SKM-1 treated with dmso at 0.1 percent for 144 hours (cell line): ENCODE measurements at regions not wholly inside any gene's neighbourhood (a gene's known extent, or its start where the extent isn't known, plus 50 kb on each side); places are given as distances from the start of the nearest gene placed in this dataset.

ENCODE experiments used
- DNase-seq: peaks from one replicate; lab custom pipeline; 2025; ENCODE audit not compliant: unreplicated experiment; lab: John Stamatoyannopoulos, UW

- no peak for DNase-seq
These were observed 191.5 kb downstream of the ZBBX start for GRCh38 chr3:167188592-167188991.

- DNase-seq: no peak
These were observed 192.9 kb downstream of the ZBBX start for GRCh38 chr3:167187221-167187620.

- DNase-seq: no peak
These were observed 195.6 kb downstream of the ZBBX start for GRCh38 chr3:167184511-167184910.

DNA sequence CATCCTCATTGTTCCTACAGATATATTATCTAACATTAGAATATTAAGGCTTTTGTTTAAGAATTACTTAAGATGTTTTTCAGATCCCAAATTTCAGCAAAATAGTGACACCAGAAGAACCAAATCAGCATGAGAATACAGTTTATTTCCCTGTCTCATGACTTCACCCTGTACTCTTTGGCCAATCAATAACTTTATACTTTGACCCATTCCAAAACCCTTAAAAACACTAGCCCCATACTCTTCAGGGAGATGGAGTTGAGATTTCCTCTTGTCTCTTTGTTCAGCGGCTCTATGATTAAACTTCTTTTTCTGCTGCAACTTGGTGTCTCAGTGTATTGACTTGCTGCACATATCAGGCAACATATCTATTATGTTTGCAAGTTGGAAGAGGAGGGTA, 207.7 kb downstream of the ZBBX start:
- no peak for DNase-seq

GRCh38 chr3:167167491-167167890, 212.6 kb downstream of the ZBBX start:
- no peak for DNase-seq

- no peak for DNase-seq
These were observed 213.4 kb downstream of the ZBBX start for GRCh38 chr3:167166594-167167253.

DNA sequence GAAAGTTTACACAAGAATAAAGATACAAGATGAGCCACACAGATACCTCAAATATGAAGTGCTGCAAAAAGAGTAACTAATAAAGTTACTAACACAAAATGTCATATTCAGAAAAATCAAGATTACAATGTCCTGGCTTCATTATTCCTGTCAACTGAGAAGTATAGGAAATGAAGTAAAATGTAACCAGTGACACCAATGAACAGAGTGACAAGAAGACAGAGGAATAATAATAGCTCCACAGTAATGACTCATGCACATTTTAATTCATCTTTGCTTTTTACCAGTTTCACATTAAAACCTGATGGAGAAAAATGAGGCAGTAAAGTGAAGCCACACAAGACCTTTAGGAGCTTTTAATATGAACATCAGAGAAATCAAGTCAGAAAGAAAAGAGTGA, 214.1 kb downstream of the ZBBX start:
- DNase-seq: no peak

- DNase-seq: no peak
These were observed 216.5 kb downstream of the ZBBX start for GRCh38 chr3:167163580-167163979.

DNA sequence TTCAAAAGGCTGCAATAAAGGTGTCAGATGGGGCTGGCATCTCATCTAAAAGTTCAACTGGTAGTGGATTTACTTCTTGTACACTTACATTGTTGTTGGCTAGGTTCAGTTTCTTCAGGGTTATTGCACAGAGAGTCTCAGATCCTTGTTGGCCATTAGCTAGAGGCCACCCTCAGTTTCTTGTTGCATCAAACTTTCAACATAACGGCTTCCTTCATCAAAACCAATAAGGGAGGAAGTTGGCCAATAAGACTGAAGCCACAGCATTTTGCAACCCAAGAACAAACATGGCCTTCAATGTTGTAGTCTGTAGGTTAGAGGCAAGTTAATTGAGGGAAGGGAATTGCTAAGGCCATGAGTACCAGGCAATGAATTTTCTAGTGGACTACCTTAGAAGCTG, 218.0 kb downstream of the ZBBX start:
- DNase-seq: peak; percentile 94

DNA sequence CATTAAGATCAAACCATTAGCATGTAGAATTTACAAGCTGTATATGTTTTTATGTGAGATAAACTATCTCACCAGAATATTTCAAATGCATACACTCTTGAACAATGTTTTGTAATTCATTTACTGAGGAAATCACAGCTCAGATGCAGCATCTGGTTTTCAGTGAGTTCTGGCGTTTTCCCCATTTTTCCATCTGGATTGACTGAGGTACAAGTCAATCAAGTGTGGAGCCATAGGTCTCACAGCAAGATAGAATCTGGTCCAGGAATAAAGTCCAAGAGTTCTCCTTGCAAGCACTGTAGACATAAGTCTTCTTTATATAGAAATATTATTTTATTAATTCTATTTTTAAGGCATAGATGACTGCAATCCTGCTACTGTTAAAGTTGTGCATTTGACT, 219.3 kb downstream of the ZBBX start:
- DNase-seq: no peak

GRCh38 chr3:167151636-167152035, 228.5 kb downstream of the ZBBX start:
- no peak for DNase-seq

GRCh38 chr3:167148136-167148535, 232.0 kb downstream of the ZBBX start:
- DNase-seq: peak; percentile 36

DNA sequence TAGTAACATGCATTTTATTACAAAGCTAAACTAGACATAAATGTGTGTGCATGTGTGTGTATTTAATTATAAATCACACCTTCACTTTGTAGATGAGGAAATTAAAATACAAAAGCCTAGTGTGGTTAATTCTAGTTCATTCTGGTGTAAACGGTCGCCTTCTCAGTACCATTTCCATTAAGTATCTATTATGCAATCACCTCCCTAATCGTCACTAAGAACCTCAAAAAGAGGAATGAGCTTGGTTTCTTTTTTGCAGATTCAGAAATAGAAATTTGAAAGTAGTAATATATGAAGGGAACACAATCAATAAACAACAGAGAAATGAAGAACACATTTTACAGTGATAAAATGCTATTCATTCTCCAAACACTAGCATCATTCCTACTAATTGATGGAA, 233.2 kb downstream of the ZBBX start:
- peak; percentile 30 for DNase-seq

DNA sequence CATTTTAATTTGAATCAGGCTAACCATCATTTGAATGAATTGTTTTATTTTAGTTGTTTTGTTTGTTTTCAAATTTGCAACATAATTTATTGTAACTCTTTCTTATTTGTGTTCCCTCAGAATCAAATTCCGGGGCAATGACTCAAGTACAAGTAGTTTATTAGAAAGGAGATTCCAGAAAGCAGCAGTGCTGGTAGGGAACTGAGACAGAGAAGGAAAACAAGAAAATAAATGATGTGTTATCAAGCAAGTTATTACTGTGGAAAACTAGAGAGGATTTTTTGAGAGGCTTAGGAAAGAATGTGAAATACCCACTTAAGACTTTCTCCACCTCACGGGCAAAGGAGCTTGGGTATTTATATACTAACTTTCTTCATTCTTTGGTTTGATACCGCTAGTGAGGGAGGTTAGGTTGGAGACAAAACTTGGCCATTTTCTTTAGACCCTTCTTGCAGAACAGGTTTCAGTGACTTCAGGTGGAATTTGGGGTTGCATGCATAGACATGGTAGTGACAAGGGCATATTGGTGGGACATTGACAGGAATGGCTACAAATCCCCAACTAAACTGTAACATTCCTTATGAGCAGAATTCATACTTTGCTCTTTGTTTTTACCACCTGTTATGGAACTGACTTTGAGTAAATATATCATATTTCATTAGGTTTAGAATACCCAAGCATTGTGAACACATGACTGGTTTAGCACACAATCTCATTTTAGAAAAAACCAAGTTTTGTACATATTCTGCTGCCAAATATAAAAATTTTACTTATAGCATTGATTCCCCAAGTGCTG, 254.3 kb downstream of the ZBBX start:
- DNase-seq: no peak

DNA sequence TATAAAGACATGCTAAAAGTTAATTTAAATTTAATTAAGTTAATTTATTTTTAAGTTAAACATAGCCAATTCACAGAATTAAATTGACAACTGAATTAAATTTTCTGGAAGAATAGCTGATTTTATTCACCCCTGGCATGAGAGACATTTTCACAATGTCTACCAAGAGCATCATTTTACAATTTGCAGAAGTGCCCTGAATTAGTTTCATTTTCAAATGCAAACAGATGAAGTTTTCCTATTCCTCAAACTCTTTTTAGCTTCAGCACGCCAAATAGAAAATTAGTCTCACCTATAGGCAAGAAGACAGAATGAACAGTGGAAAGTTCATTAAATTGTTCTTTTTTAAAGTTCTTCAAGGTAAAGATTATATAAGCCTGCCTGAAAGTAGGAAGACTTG, 259.3 kb downstream of the ZBBX start:
- no peak for DNase-seq

DNA sequence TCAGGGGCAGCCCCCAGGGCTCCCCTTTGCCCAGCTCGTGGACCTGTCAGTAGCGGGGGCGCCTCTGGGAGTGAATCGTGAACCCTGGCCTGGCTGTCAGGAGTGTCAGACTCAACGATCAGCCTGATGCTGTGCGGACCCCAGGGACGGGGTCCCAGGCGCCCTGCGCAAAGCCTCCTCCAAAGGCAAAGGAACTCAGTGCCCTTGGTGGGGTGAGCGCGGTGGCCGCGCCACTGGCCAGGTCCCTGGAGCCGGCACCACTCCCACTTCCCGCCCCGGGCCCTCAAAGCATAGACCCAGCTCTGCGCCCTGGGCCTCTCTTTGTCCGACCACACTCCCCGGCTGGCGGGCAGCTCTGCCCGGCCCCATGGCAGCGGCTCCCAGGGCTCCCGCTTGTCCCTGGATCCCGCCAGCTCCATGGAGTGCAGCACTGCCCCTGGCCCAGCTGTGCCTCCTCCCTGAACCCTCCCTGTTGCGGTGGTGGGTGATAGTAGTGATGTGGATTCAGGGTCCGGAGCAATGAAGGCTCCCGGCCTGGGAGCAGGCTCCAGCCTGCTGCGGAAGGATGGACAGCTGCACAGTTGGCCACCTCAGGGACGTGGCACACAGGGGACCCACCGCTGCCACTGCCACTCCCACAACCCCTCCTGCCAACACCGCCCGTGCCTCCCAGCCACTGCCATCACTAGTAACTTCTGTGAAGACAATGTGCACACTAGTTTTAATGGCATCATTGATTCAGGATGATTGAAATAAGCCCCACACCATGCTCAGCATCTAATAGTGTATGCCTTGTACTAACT, 263.8 kb downstream of the ZBBX start:
- no peak for DNase-seq

DNA sequence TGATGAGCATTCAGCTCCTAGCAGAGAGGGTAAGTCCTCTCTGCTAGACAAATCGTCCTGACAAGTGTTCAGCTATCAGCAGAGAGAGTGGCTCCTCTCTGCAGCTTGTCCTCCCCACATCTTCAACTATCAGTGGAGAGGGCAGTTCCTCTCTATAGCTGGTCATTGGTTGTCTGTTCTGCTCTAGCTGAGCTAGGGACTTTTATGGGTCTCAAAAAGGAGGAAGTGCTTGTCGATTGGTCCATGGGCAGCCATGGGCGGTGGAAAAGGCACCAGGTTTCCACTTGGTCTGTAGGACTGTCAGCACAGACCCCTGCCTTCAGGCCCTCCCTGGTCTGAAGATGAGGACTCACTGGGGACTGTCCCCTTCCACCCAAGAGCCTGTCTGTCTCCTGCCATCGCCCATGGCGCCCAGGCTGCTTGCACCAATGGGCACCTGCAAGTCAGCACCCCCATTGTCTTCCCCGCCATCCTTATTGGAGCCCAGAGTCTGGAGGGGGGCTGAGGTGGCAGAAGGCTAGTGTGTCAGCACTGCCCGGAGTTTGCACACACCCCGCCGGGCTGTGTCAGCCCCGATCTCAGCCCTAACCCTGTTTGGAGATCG, 264.7 kb downstream of the ZBBX start:
- DNase-seq: no peak

GRCh38 chr3:167114619-167115018, 265.5 kb downstream of the ZBBX start:
- DNase-seq: no peak

GRCh38 chr3:167113035-167113830, 266.9 kb downstream of the ZBBX start:
- DNase-seq: no peak

- no peak for DNase-seq
These were observed 269.2 kb downstream of the ZBBX start for GRCh38 chr3:167110901-167111300.

- DNase-seq: no peak
These were observed 270.4 kb downstream of the ZBBX start for GRCh38 chr3:167109746-167110145.
